K562 (cell line): ENCODE measurements at regions not wholly inside any gene's neighbourhood (a gene's known extent, or its start where the extent isn't known, plus 50 kb on each side); places are given as distances from the start of the nearest gene placed in this dataset.

Source experiments
- AFF1 ChIP-seq, 2 experiments: fragments of 450-650 bp; IDR thresholded peaks; 2 replicates each; pipeline ENCODE4 v1.6.1; 2018; ENCODE audit warnings: mild to moderate bottlenecking in 2 of 2, low read depth in 1 of 2; ENCODE audit not compliant: partially characterized antibody in 2 of 2
- CBFA2T2 ChIP-seq: fragments of 450-650 bp; conservative IDR thresholded peaks from 2 replicates; pipeline ENCODE4 v1.6.1; 2017; ENCODE audit warnings: mild to moderate bottlenecking
- NR2F6 ChIP-seq: fragments of 450-650 bp; formaldehyde crosslinking; IDR thresholded peaks from 2 replicates; pipeline ENCODE4 v1.4.0; 2020; ENCODE audit warnings: mild to moderate bottlenecking
- XRCC3 ChIP-seq: fragments of 450-650 bp; IDR thresholded peaks from 2 replicates; pipeline ENCODE4 v1.6.1; 2017; ENCODE audit warnings: mild to moderate bottlenecking, moderate library complexity
- ZNF140 ChIP-seq: fragments of 250-450 bp; sonication (Bioruptor Pico); IDR thresholded peaks from 2 replicates; pipeline ENCODE4 v1.8.0; 2021; ENCODE audit warnings: moderate library complexity, mild to moderate bottlenecking, inconsistent platforms
- ZNF354B ChIP-seq: fragments of 250-450 bp; sonication (Bioruptor Pico); IDR thresholded peaks from 2 replicates; pipeline ENCODE4 v1.4.0; 2020
- ZSCAN32 ChIP-seq: fragments of 450-650 bp; formaldehyde crosslinking; IDR thresholded peaks from 2 replicates; pipeline ENCODE4 v1.4.0; 2020; ENCODE audit warnings: mild to moderate bottlenecking, moderate library complexity
- TF ChIP-seq, protein P1 (sequence below), 2 experiments: fragments of 450-650 bp in 1 of 2; sonication (generic) in 1 of 2; formaldehyde crosslinking in 1 of 2; IDR thresholded peaks; 2 replicates each; pipeline versions ENCODE4 v1.7.1 to v1.9.0; 2016 to 2022; ENCODE audit warnings: inconsistent platforms in 1 of 2, mild to moderate bottlenecking in 1 of 2, missing genetic modification reagents in 1 of 2
- TF ChIP-seq, protein P2 (sequence below): fragments of 450-650 bp; formaldehyde crosslinking; IDR thresholded peaks from 2 replicates; pipeline ENCODE4 v1.4.0; 2022; ENCODE audit warnings: mild to moderate bottlenecking, moderate library complexity
- TF ChIP-seq, protein P3 (sequence below): IDR thresholded peaks from 2 replicates; pipeline ENCODE4 v1.6.1; 2011; ENCODE audit warnings: borderline replicate concordance, low read depth, mild to moderate bottlenecking, moderate library complexity, low read length; ENCODE audit not compliant: insufficient read depth, poor library complexity, severe bottlenecking

- TF ChIP-seq, protein P1, sequence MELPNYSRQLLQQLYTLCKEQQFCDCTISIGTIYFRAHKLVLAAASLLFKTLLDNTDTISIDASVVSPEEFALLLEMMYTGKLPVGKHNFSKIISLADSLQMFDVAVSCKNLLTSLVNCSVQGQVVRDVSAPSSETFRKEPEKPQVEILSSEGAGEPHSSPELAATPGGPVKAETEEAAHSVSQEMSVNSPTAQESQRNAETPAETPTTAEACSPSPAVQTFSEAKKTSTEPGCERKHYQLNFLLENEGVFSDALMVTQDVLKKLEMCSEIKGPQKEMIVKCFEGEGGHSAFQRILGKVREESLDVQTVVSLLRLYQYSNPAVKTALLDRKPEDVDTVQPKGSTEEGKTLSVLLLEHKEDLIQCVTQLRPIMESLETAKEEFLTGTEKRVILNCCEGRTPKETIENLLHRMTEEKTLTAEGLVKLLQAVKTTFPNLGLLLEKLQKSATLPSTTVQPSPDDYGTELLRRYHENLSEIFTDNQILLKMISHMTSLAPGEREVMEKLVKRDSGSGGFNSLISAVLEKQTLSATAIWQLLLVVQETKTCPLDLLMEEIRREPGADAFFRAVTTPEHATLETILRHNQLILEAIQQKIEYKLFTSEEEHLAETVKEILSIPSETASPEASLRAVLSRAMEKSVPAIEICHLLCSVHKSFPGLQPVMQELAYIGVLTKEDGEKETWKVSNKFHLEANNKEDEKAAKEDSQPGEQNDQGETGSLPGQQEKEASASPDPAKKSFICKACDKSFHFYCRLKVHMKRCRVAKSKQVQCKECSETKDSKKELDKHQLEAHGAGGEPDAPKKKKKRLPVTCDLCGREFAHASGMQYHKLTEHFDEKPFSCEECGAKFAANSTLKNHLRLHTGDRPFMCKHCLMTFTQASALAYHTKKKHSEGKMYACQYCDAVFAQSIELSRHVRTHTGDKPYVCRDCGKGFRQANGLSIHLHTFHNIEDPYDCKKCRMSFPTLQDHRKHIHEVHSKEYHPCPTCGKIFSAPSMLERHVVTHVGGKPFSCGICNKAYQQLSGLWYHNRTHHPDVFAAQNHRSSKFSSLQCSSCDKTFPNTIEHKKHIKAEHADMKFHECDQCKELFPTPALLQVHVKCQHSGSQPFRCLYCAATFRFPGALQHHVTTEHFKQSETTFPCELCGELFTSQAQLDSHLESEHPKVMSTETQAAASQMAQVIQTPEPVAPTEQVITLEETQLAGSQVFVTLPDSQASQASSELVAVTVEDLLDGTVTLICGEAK (IDR thresholded peaks at IDR 0.05), result no peak
- TF ChIP-seq, protein P1 (CRISPR knock-in tag; IDR thresholded peaks at IDR 0.05), result no peak
- TF ChIP-seq ZNF140 (CRISPR knock-in tag), result no peak
- TF ChIP-seq AFF1 (IDR thresholded peaks at IDR 0.05; ENCODE audit: low read depth in 1 of 2, partially characterized antibody in 2 of 2), result no peak
- TF ChIP-seq, protein P2, sequence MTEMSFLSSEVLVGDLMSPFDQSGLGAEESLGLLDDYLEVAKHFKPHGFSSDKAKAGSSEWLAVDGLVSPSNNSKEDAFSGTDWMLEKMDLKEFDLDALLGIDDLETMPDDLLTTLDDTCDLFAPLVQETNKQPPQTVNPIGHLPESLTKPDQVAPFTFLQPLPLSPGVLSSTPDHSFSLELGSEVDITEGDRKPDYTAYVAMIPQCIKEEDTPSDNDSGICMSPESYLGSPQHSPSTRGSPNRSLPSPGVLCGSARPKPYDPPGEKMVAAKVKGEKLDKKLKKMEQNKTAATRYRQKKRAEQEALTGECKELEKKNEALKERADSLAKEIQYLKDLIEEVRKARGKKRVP (CRISPR knock-in tag), result no peak
- no peak for TF ChIP-seq ZNF354B (CRISPR knock-in tag)
- no peak for TF ChIP-seq ZSCAN32 (CRISPR knock-in tag)
- TF ChIP-seq XRCC3, result no peak
- no peak for TF ChIP-seq CBFA2T2
- TF ChIP-seq, protein P3, sequence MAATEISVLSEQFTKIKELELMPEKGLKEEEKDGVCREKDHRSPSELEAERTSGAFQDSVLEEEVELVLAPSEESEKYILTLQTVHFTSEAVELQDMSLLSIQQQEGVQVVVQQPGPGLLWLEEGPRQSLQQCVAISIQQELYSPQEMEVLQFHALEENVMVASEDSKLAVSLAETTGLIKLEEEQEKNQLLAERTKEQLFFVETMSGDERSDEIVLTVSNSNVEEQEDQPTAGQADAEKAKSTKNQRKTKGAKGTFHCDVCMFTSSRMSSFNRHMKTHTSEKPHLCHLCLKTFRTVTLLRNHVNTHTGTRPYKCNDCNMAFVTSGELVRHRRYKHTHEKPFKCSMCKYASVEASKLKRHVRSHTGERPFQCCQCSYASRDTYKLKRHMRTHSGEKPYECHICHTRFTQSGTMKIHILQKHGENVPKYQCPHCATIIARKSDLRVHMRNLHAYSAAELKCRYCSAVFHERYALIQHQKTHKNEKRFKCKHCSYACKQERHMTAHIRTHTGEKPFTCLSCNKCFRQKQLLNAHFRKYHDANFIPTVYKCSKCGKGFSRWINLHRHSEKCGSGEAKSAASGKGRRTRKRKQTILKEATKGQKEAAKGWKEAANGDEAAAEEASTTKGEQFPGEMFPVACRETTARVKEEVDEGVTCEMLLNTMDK, result no peak
- TF ChIP-seq NR2F6 (CRISPR knock-in tag), result no peak
These were observed 289.2 kb downstream of the TCERG1L start (continued) for GRCh38 chr10:131022369-131022768.
